ENCODE measurements at regions not wholly inside any gene's neighbourhood (a gene's known extent, or its start where the extent isn't known, plus 50 kb on each side); places are given as distances from the start of the nearest gene placed in this dataset.
"Not testable (repeated sequence)": the region's sequence is repeated elsewhere in the genome, so short reads cannot be mapped to it uniquely, and the experiment has no call there.

- no peak for DNase-seq
These were observed 97.1 kb downstream of the PLPPR4 start for GRCh38 chr1:99361406-99361805.

GRCh38 chr1:99363531-99363930, 99.2 kb downstream of the PLPPR4 start:
- DNase-seq = no peak

- no peak for DNase-seq
These were observed 100.8 kb downstream of the PLPPR4 start for GRCh38 chr1:99365141-99365540.

- no peak for DNase-seq
These were observed 101.3 kb downstream of the PLPPR4 start for GRCh38 chr1:99365545-99365944.

- no peak for DNase-seq
These were observed 104.9 kb downstream of the PLPPR4 start for GRCh38 chr1:99369154-99369553.

GRCh38 chr1:99370476-99370875, 106.2 kb downstream of the PLPPR4 start:
- DNase-seq = no peak

- DNase-seq = no peak
These were observed 107.1 kb downstream of the PLPPR4 start for GRCh38 chr1:99371413-99371812.

- DNase-seq = no peak
These were observed 109.8 kb downstream of the PLPPR4 start for GRCh38 chr1:99374109-99374508.

- not testable (repeated sequence) for DNase-seq
These were observed 110.4 kb downstream of the PLPPR4 start for GRCh38 chr1:99374693-99375092.

GRCh38 chr1:99384021-99384420, 119.7 kb downstream of the PLPPR4 start:
- peak; percentile 15 for DNase-seq

- DNase-seq = no peak
These were observed 121.6 kb downstream of the PLPPR4 start for GRCh38 chr1:99385852-99386251.

- DNase-seq = no peak
These were observed 132.1 kb downstream of the PLPPR4 start for GRCh38 chr1:99396389-99396788.

- no peak for DNase-seq
These were observed 132.7 kb downstream of the PLPPR4 start for GRCh38 chr1:99397029-99397428.

- no peak for DNase-seq
These were observed 133.6 kb downstream of the PLPPR4 start for GRCh38 chr1:99397863-99398262.

GRCh38 chr1:99401556-99401955, 137.3 kb downstream of the PLPPR4 start:
- DNase-seq = not testable (repeated sequence)

- DNase-seq = not testable (repeated sequence)
These were observed 140.1 kb downstream of the PLPPR4 start for GRCh38 chr1:99404399-99404798.

- not testable (repeated sequence) for DNase-seq
These were observed 141.0 kb downstream of the PLPPR4 start for GRCh38 chr1:99405325-99405724.

GRCh38 chr1:99407018-99407417, 142.7 kb downstream of the PLPPR4 start:
- no peak for DNase-seq

- DNase-seq = no peak
These were observed 159.8 kb downstream of the PLPPR4 start for GRCh38 chr1:99424087-99424486.

GRCh38 chr1:99429754-99430153, 165.5 kb downstream of the PLPPR4 start:
- no peak for DNase-seq

GRCh38 chr1:99438656-99439230, 174.5 kb downstream of the PLPPR4 start:
- no peak for DNase-seq

GRCh38 chr1:99439433-99440075, 175.3 kb downstream of the PLPPR4 start:
- no peak for DNase-seq

- no peak for DNase-seq
These were observed 177.2 kb downstream of the PLPPR4 start for GRCh38 chr1:99441299-99442095.

Data from femur (tissue), 1 donor.